HEK293T (cell line): ENCODE measurements at regions not wholly inside any gene's neighbourhood (a gene's known extent, or its start where the extent isn't known, plus 50 kb on each side); places are given as distances from the start of the nearest gene placed in this dataset.

Experiments used
- CTCF ChIA-PET: fragments of 350-600 bp; formaldehyde crosslinking; extraction: SDS; loops from one replicate; lab custom pipeline; 2021; ENCODE audit warnings: antibody characterized with exemption, inconsistent platforms; lab: Yijun Ruan, JAX
- POLR2A ChIA-PET: fragments of 350-600 bp; formaldehyde crosslinking; extraction: SDS; loops from one replicate; lab custom pipeline; 2020; ENCODE audit warnings: antibody characterized with exemption, inconsistent platforms; lab: Yijun Ruan, JAX
- DNase-seq: peaks from one replicate; pipeline ENCODE4 v3.0.0; 2012; ENCODE audit warnings: mixed read lengths; ENCODE audit errors: extremely low spot score
- ARNT ChIP-seq: fragments of 450-650 bp; IDR thresholded peaks from 2 replicates; pipeline ENCODE4 v1.6.1; 2017; ENCODE audit warnings: mild to moderate bottlenecking
- BHLHE40 ChIP-seq: fragments of 450-650 bp; IDR thresholded peaks from 2 replicates; pipeline ENCODE4 v1.6.1; 2016; ENCODE audit warnings: mild to moderate bottlenecking, moderate library complexity, borderline replicate concordance
- CTBP1 ChIP-seq: fragments of 450-650 bp; IDR thresholded peaks from 2 replicates; pipeline ENCODE4 v1.6.1; 2016; ENCODE audit warnings: borderline replicate concordance
- ELF4 ChIP-seq: fragments of 450-650 bp; IDR thresholded peaks from 2 replicates; pipeline ENCODE4 v1.6.1; 2017; ENCODE audit warnings: antibody characterized with exemption
- FOXA1 ChIP-seq: fragments of 450-650 bp; IDR thresholded peaks from 2 replicates; pipeline ENCODE4 v1.6.1; 2016; ENCODE audit warnings: mild to moderate bottlenecking
- FOXK2 ChIP-seq: fragments of 450-650 bp; IDR thresholded peaks from 2 replicates; pipeline ENCODE4 v1.6.1; 2016; ENCODE audit warnings: mild to moderate bottlenecking
- FOXM1 ChIP-seq: fragments of 450-650 bp; IDR thresholded peaks from 2 replicates; pipeline ENCODE4 v1.6.1; 2017; ENCODE audit warnings: mild to moderate bottlenecking, borderline replicate concordance
- HDGF ChIP-seq: fragments of 450-650 bp; IDR thresholded peaks from 2 replicates; pipeline ENCODE4 v1.6.1; 2017; ENCODE audit warnings: antibody characterized with exemption, borderline replicate concordance
- L3MBTL2 ChIP-seq: fragments of 450-650 bp; conservative IDR thresholded peaks from 2 replicates; pipeline ENCODE4 v1.6.1; 2016; ENCODE audit warnings: mild to moderate bottlenecking
- LEF1 ChIP-seq: fragments of 450-650 bp; IDR thresholded peaks from 2 replicates; pipeline ENCODE4 v1.6.1; 2017; ENCODE audit warnings: mild to moderate bottlenecking, borderline replicate concordance
- NFRKB ChIP-seq: fragments of 450-650 bp; IDR thresholded peaks from 2 replicates; pipeline ENCODE4 v1.6.1; 2016; ENCODE audit warnings: mild to moderate bottlenecking, moderate library complexity
- SP1 ChIP-seq: fragments of 450-650 bp; IDR thresholded peaks from 2 replicates; pipeline ENCODE4 v1.6.1; 2017
- SUZ12 ChIP-seq: fragments of 450-650 bp; IDR thresholded peaks from 2 replicates; pipeline ENCODE4 v1.6.1; 2016; ENCODE audit warnings: mild to moderate bottlenecking
- TARDBP ChIP-seq: fragments of 450-650 bp; IDR thresholded peaks from 2 replicates; pipeline ENCODE4 v1.6.1; 2016
- ZNF384 ChIP-seq: fragments of 450-650 bp; IDR thresholded peaks from 2 replicates; pipeline ENCODE4 v1.6.1; 2016
- TF ChIP-seq, protein P1 (sequence below): fragments of 450-650 bp; IDR thresholded peaks from 2 replicates; pipeline ENCODE4 v1.6.1; 2016

DNA sequence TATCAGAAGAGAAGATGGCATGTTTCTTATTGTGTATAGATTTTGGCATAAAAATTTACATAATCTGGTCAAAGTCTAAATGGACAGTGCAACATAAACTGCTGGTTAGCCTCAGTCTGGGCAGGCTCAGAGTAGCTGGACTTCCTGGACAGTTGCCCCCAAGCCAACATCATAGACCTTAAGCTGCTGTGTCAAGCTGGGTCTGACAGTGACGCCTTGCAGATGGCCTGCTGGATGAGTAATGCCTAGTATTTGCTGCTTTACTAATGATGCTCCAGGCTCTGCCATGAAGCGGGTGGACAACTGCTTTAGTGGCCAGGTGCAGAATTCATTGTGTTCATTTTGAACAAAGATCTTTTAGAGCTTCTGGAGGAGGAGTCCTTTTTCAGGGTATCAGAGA, 603.7 kb upstream of the ZEB2 start:
- TF ChIP-seq FOXA1, result no peak
- no peak for TF ChIP-seq L3MBTL2
- TF ChIP-seq NFRKB, result no peak
- no peak for TF ChIP-seq FOXM1
- TF ChIP-seq, protein P1, sequence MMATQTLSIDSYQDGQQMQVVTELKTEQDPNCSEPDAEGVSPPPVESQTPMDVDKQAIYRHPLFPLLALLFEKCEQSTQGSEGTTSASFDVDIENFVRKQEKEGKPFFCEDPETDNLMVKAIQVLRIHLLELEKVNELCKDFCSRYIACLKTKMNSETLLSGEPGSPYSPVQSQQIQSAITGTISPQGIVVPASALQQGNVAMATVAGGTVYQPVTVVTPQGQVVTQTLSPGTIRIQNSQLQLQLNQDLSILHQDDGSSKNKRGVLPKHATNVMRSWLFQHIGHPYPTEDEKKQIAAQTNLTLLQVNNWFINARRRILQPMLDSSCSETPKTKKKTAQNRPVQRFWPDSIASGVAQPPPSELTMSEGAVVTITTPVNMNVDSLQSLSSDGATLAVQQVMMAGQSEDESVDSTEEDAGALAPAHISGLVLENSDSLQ, result no peak
- TF ChIP-seq CTBP1, result no peak
- no peak for TF ChIP-seq ELF4
- TF ChIP-seq HDGF, result no peak
- TF ChIP-seq SUZ12, result no peak
- TF ChIP-seq BHLHE40, result no peak
- TF ChIP-seq LEF1, result no peak
- no peak for TF ChIP-seq FOXK2
- no peak for TF ChIP-seq ARNT
- POLR2A ChIA-PET, result no interaction called here
- DNase-seq, result no peak
- CTCF ChIA-PET, result no interaction called here

DNA sequence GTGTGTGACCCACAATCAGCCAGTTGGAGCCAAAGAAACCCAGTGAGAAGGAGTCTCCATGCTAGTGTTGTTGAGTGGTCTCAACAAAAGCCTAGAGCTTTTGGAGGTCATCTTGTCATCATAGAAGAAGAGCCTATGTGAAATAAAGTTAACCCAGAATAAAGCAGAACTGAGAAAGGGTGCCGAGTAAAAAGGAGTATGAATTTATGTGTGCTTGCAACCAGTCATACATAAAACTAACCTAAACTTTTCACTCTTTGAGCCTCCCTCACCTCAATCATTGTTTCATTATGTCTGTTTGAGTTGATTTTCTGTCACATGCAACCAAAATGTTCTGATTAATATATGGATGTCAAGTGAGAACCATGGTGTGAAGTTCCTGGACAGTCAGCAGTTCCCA, 599.3 kb upstream of the ZEB2 start:
- DNase-seq, result no peak
- CTCF ChIA-PET, result no interaction called here
- POLR2A ChIA-PET, result no interaction called here
- TF ChIP-seq FOXK2 (no peak), CTBP1 (no peak), HDGF (no peak), LEF1 (no peak), FOXA1 (no peak), ZNF384 (no peak), ELF4 (no peak), SUZ12 (no peak), NFRKB (no peak), TARDBP (no peak), FOXM1 (no peak), ARNT (no peak), BHLHE40 (no peak), L3MBTL2 (no peak), SP1 (no peak)
- TF ChIP-seq, protein P1, result no peak

DNA sequence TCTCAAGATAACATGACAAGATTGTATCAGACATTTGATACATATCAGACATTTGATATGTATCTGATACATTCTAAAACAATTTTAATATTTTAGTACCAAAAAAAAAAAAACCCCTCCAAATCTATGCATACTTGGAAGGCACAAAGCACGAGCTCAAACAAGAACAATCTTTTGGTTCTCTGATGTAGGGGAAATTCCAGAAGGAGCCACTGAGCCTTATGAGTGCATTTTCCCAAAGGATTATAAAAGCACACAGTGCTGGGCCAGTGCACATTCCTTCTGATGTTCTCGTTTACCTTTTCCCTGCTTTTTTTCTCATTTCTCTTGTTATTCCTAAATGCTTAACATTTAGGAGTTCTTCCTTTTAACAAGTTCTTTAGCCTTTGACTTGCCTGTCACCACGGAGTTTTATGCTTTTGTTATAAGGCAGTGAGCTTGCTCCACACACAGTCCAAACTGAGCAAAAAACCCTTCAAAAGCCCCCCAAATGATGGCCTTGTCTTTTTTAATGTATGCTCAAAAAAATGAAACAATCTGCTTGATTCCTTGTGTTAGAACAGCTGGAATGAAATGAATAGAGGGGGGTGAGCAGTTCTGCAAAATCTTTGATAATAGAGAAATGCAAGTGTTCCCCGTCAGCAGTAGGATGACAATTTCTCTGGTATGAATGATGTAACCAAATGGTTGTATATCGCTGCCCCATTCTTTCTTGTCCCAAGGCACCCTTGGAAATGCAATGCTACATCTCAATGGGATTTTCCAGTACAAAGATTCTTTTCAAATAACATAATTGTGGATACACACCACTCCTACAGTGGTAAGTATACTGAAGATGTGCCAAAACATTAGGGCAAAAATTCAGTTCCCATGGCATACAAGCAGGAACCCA, 597.2 kb upstream of the ZEB2 start:
- TF ChIP-seq L3MBTL2, result no peak
- TF ChIP-seq FOXM1, result no peak
- TF ChIP-seq ELF4, result no peak
- no peak for TF ChIP-seq HDGF
- no peak for TF ChIP-seq ARNT
- TF ChIP-seq, protein P1, result no peak
- TF ChIP-seq BHLHE40, result no peak
- TF ChIP-seq SP1, result no peak
- TF ChIP-seq FOXA1, result no peak
- TF ChIP-seq FOXK2, result no peak
- TF ChIP-seq SUZ12, result no peak
- TF ChIP-seq LEF1, result no peak
- no peak for TF ChIP-seq CTBP1
- TF ChIP-seq NFRKB, result no peak
- no peak for TF ChIP-seq TARDBP
- no peak for TF ChIP-seq ZNF384
- no peak for DNase-seq
- CTCF ChIA-PET, result no interaction called here
- POLR2A ChIA-PET, result no interaction called here

DNA sequence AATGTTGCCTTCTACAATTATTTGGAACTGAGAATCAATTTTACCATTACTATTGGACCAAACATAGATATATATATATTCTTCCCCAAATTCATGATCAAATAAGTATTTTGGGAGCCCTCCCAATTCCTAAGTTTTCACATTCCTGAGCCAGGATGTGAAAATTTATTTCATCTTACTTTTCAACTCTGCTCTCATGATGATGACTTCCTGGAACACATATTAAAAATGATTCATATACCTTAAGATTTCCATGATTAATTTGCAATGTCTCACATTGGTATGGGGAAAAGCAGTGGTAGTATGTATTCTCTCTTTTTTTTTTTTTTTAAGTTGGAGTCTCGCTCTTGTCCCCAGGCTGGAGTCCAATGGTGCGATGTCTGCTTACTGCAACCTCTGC, 596.1 kb upstream of the ZEB2 start:
- ChIA-PET CTCF (no interaction called here), POLR2A (no interaction called here)
- no peak for DNase-seq
- TF ChIP-seq FOXK2, result no peak
- TF ChIP-seq ARNT, result no peak
- TF ChIP-seq, protein P1, result no peak
- TF ChIP-seq L3MBTL2, result no peak
- no peak for TF ChIP-seq SP1
- TF ChIP-seq TARDBP, result no peak
- no peak for TF ChIP-seq NFRKB
- no peak for TF ChIP-seq BHLHE40
- TF ChIP-seq HDGF, result no peak
- TF ChIP-seq LEF1, result no peak
- no peak for TF ChIP-seq FOXM1
- no peak for TF ChIP-seq ZNF384
- TF ChIP-seq CTBP1, result no peak
- TF ChIP-seq ELF4, result no peak
- TF ChIP-seq SUZ12, result no peak
- TF ChIP-seq FOXA1, result no peak

DNA sequence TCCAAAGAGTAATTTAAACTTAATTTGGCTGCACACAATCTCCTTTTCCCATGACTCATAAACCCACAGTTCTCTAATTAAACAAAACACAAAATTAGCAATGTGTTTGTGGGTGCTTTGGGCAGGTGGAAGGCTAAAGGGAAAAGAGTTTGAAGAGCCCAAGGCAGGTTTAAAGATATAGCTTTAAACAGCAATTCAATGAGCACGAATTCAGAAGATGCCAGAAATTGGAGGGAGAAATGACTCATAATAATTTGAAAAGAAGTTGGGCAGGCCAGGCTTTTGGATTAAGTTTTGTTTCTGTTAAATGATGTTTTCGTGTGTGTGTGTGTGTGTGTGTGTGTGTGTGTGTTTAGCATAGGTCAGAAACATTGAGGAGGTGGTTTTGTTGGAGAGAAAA, 594.8 kb upstream of the ZEB2 start:
- CTCF ChIA-PET, result no interaction called here
- no peak for DNase-seq
- POLR2A ChIA-PET, result no interaction called here
- no peak for TF ChIP-seq ARNT
- no peak for TF ChIP-seq FOXA1
- no peak for TF ChIP-seq BHLHE40
- no peak for TF ChIP-seq ELF4
- no peak for TF ChIP-seq FOXK2
- no peak for TF ChIP-seq SUZ12
- TF ChIP-seq LEF1, result no peak
- no peak for TF ChIP-seq HDGF
- no peak for TF ChIP-seq TARDBP
- no peak for TF ChIP-seq L3MBTL2
- TF ChIP-seq CTBP1, result no peak
- no peak for TF ChIP-seq SP1
- no peak for TF ChIP-seq FOXM1
- TF ChIP-seq, protein P1, result no peak
- no peak for TF ChIP-seq NFRKB
